ENCODE measurements at regions not wholly inside any gene's neighbourhood (a gene's known extent, or its start where the extent isn't known, plus 50 kb on each side); places are given as distances from the start of the nearest gene placed in this dataset.

DNA sequence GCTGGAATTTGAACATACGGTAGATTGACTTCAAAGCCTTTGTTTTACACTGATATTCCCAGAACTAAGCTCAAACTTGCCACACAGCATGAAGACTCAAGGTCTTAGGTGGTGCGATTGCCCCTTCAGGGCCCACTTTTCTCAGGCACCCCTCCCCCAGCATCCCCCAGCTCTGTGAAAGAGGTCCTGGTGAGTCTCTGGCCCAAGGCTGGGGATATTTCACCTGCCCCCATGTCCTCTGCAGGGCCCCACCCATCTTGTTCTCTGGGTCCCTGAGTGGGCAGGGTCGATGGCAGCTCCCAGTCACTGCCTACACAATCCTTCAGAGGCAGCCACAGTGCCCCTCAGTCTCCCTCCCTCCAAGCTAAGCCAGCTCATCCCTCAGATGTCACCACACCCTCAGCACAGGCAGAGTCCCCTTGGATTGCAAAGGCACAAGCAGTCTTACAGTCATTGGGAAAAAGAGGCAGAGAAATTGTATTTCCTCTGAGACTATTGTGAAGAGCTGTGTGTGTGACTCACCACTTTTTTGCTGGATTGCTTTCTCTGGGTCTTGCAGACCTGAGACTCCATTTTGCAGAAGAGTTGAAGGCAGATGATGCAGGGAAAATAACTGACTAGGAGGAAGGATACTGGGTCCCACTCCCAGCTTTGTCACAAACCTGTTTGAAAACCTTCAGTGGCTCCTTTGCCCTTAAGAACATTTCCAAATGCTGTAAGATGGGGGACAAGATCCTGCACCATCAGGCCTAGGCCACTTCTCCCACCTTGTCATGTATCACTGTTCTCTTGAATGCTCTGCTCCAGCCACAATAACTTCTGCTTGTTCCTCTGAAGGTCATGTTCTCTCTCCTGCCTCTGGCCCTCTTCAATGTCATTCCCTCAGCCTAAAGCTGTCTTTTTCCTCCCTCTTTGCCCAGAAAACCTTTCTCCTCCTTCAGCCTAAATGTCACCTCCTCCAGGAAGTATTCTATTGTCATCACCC, 119.1 kb upstream of the GRIK3 start:
- intact Hi-C loops (cut with DNase I; ENCODE audit: low total_unique reads) = no loop called here
- 73 to 74% methylated on average over 3 of the region's 3 CpGs for WGBS, 2 donors

DNA sequence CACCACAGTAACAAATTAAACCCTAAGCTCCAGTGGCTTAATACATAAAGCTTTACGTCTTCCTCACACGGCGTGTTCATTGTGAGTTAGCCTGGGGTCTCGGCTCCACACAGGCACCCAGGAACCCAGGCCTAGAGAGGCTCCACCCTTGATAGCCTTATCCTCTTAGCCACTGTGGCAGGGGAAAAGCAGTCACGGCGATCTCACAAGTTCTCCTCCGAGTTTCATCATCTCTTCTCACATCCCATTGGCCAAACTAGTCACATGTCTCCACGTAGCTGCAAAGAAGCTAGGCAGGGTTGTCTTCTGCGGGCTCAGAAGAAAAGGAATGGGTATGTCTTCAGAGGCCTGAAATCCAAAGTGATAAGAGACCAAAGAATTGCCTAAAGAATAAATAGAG, 122.3 kb upstream of the GRIK3 start:
- no peak for TF ChIP-seq POLR2A (IDR thresholded peaks at IDR 0.05)
- TF ChIP-seq, protein P1, sequence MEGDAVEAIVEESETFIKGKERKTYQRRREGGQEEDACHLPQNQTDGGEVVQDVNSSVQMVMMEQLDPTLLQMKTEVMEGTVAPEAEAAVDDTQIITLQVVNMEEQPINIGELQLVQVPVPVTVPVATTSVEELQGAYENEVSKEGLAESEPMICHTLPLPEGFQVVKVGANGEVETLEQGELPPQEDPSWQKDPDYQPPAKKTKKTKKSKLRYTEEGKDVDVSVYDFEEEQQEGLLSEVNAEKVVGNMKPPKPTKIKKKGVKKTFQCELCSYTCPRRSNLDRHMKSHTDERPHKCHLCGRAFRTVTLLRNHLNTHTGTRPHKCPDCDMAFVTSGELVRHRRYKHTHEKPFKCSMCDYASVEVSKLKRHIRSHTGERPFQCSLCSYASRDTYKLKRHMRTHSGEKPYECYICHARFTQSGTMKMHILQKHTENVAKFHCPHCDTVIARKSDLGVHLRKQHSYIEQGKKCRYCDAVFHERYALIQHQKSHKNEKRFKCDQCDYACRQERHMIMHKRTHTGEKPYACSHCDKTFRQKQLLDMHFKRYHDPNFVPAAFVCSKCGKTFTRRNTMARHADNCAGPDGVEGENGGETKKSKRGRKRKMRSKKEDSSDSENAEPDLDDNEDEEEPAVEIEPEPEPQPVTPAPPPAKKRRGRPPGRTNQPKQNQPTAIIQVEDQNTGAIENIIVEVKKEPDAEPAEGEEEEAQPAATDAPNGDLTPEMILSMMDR (IDR thresholded peaks at IDR 0.05) = no peak
- Histone ChIP-seq H3K27me3 (no peaks in the 10 kb centered on the region), H3K36me3 (ENCODE audit: low read depth, missing control alignments) (no peaks in the 10 kb centered on the region), H3K27ac (no peak overlapping the region), H3K4me3 (no peak overlapping the region), H3K9me3 (no peaks in the 10 kb centered on the region), H3K4me1 (no peaks in the 10 kb centered on the region)
- no peak for DNase-seq
- 66 to 75% methylated on average over 9 of the region's 9 CpGs for WGBS, 2 donors
- intact Hi-C loops (cut with DNase I; ENCODE audit: low total_unique reads) = no loop called here

More for the DNA sequence above, 119.1 kb upstream of the GRIK3 start:
- H3K36me3 ChIP-seq (ENCODE audit: low read depth, missing control alignments) = no peaks in the 10 kb centered on the region
- H3K4me3 ChIP-seq = no peak overlapping the region
- no peak overlapping the region for H3K27ac ChIP-seq
- no peaks in the 10 kb centered on the region for H3K4me1 ChIP-seq
- H3K27me3 ChIP-seq = no peaks in the 10 kb centered on the region
- DNase-seq = no peak
- no peaks in the 10 kb centered on the region for H3K9me3 ChIP-seq
- TF ChIP-seq, protein P1 (IDR thresholded peaks at IDR 0.05) = no peak
- TF ChIP-seq POLR2A (IDR thresholded peaks at IDR 0.05) = no peak

DNA sequence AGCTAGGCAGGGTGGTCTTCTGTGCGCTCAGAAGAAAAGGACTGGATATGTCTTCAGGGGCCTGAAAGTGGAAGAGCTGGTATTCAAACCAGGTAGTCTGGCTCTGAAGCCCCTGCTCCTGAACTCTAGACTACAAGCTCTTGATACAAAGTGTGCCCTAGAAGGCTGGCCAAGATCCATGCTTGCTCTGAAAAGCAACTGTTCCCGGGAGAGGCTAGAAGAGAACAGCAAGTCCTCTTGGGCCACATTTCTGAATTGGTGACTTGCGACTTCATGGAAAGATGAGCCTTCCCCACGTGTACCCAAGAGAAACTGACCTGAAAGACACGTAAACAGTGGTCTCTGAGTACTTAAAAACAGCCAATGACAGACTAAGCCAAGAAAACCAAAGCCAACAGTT, 123.3 kb upstream of the GRIK3 start:
- Histone ChIP-seq H3K4me1 (no peaks in the 10 kb centered on the region), H3K27me3 (no peaks in the 10 kb centered on the region), H3K36me3 (ENCODE audit: low read depth, missing control alignments) (no peaks in the 10 kb centered on the region), H3K9me3 (no peaks in the 10 kb centered on the region), H3K27ac (no peak overlapping the region), H3K4me3 (no peak overlapping the region)
- peak; percentile 41 for DNase-seq
- TF ChIP-seq POLR2A (IDR thresholded peaks at IDR 0.05) = no peak
- TF ChIP-seq, protein P1 (IDR thresholded peaks at IDR 0.05) = no peak
- intact Hi-C loops (cut with DNase I; ENCODE audit: low total_unique reads) = no loop called here
- 48 to 62% methylated on average over 5 of the region's 5 CpGs for WGBS, 2 donors

DNA sequence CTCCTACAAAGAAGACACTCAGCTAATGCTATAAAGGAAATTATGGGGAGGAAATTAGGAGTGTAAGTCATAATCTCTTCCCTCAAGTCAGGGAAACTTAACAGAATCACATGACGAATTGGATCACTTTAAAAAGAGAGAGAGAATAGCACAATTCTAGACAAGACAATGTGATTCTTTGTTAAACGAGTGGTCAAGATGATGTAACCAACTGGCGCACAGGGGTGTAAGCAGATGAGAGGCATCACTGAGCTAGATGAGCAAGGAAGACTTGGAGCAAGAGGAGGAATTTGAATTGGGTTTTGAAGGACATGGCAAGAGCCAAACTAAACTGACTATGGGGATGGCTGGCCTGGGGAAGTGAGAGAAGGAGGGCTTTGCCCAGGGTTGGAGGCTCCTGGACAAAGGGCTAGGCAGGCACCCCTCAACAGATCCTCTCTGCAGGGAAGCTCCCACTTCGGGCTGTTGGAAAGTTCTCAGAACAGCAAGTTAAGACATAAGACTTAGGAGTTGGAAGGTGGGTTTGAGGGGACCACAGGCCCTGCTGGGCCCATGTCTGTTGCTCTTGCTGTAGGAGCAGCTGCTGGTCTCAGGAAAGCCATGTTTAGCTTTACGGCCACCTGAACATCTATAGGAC, 123.9 kb upstream of the GRIK3 start:
- no peak overlapping the region for H3K27ac ChIP-seq
- intact Hi-C loops (cut with DNase I; ENCODE audit: low total_unique reads) = no loop called here
- 56 to 71% methylated on average over 5 of the region's 5 CpGs for WGBS, 2 donors

More for the DNA sequence above, 123.9 kb upstream of the GRIK3 start:
- no peaks in the 10 kb centered on the region for H3K4me1 ChIP-seq
- no peaks in the 10 kb centered on the region for H3K27me3 ChIP-seq
- H3K4me3 ChIP-seq = no peak overlapping the region
- TF ChIP-seq POLR2A (IDR thresholded peaks at IDR 0.05) = no peak
- TF ChIP-seq, protein P1 (IDR thresholded peaks at IDR 0.05) = no peak
- H3K9me3 ChIP-seq = no peaks in the 10 kb centered on the region
- peak; percentile 40 for DNase-seq
- H3K36me3 ChIP-seq (ENCODE audit: low read depth, missing control alignments) = no peaks in the 10 kb centered on the region

Measured in testis (tissue), 2 donors.